ENCODE measurements at regions not wholly inside any gene's neighbourhood (a gene's known extent, or its start where the extent isn't known, plus 50 kb on each side); places are given as distances from the start of the nearest gene placed in this dataset.

DNA sequence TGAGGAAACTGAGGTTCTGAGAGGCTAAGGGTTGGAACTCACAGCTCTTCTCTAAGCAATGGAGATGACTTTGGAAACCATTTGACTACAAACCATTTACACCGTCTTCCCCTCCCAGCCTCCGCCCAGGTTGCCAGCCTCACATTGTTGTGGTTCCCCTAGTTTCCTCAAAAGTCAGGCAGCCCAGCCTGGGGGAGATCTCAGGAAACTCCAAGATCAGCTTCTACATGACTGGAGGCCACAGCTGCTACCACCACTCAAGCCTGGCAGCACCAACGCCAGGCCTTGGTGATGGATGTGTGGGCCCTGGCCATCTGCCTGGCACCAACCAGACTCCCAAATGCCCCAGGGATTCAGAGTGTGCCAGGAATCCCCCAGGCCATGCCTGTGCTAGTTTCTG is 207.9 kb downstream of the TSHZ3 start:
- Histone ChIP-seq H3K27ac (ENCODE audit: low read depth, low read length, severe bottlenecking) (no peak overlapping the region), H3K4me1 (ENCODE audit: control insufficient read depth, insufficient read depth, low read length, poor library complexity, severe bottlenecking) (peaks cover 16% of the 10 kb centered on the region), H3K36me3 (ENCODE audit: control insufficient read depth, insufficient read depth, low read length) (no peaks in the 10 kb centered on the region), H3K4me3 (ENCODE audit: extremely low read depth, insufficient read depth, low read length, poor library complexity, severe bottlenecking) (no peak overlapping the region), H3K9me3 (ENCODE audit: control insufficient read depth, low read length) (no peaks in the 10 kb centered on the region)
- 100% methylated on average over 1 to 3 of the region's 3 CpGs for WGBS, 2 experiments (ENCODE audit: insufficient coverage in 2 of 2)

DNA sequence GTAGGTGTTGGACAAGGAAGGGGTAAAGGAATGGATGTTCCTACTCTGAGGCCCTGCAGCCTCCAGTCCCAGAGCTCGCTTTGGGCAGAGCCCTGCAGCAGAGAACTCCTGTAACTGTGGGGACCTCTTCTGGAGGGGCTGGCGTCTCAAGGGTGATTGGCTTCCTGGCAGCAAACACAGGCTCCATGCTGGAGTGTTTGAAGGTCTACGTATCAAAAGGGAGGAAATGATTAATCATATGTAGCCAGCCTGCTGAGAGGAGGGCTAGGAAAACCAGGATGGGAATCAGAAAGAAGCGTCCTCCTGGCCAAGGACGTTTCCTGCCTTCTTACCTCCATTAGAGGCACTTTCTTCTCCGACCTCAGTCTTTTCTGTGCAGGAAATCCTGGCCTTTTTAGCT is 208.5 kb downstream of the TSHZ3 start:
- Histone ChIP-seq H3K4me3 (ENCODE audit: extremely low read depth, insufficient read depth, low read length, poor library complexity, severe bottlenecking) (no peak overlapping the region), H3K36me3 (ENCODE audit: control insufficient read depth, insufficient read depth, low read length) (no peaks in the 10 kb centered on the region), H3K27ac (ENCODE audit: low read depth, low read length, severe bottlenecking) (no peak overlapping the region), H3K9me3 (ENCODE audit: control insufficient read depth, low read length) (no peaks in the 10 kb centered on the region), H3K4me1 (ENCODE audit: control insufficient read depth, insufficient read depth, low read length, poor library complexity, severe bottlenecking) (peaks cover 16% of the 10 kb centered on the region)
- 82 to 90% methylated on average over 4 to 6 of the region's 6 CpGs for WGBS, 2 experiments (ENCODE audit: insufficient coverage in 2 of 2)

DNA sequence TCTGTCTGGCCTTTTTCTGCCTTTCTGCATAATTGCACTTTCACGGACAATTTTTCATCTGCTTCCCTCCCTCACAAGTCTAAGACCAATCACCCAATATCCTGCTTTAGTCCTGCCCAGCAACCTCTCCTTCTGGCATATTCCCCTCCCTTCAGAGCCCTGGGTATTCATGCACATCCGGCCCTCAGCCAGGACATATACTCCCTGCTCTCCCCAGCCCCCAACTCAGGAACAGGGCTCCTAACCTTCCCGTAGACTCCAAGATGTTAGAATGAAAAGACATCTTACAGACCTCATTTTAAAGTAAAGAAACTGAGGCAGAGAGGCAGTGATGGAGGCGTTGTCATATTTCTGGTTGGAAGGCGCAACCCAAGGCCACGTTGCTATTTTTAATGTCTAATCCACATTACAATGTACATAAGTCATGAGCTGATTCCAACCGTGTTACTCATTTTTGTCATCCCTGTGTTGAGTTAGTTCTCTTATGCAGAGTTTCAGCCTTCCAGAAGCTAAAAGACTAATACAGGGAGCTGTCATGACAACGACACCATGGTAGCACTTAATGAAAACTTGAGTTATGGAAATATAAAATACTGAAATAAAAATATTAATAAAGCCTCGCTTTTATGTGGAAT is 209.2 kb downstream of the TSHZ3 start:
- 93 to 94% methylated on average over 2 to 3 of the region's 9 CpGs for WGBS, 2 experiments (ENCODE audit: insufficient coverage in 2 of 2)
- no peak overlapping the region for H3K27ac ChIP-seq (ENCODE audit: low read depth, low read length, severe bottlenecking)

DNA sequence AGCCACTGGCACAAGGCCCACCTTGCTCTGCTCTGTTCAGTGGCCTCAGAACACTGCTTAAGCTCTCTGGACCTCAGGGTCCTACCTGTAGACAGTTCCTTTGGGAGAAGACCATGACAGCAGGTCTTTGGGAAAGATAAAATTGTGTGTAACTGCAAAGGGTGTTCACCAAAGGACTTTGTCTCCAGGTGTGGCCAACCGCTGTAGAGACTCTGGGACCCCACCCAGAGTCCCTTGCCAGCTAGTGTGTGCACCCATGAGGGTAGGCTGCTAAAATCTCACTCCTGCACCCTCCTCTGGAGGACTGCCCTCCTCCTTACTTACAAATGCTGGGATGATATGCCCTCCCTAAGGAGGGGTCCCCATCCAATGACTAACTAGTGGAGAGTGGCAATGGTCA is 211.2 kb downstream of the TSHZ3 start:
- Histone ChIP-seq H3K4me1 (ENCODE audit: control insufficient read depth, insufficient read depth, low read length, poor library complexity, severe bottlenecking) (peaks cover 16% of the 10 kb centered on the region), H3K36me3 (ENCODE audit: control insufficient read depth, insufficient read depth, low read length) (no peaks in the 10 kb centered on the region), H3K4me3 (ENCODE audit: extremely low read depth, insufficient read depth, low read length, poor library complexity, severe bottlenecking) (no peak overlapping the region), H3K27ac (ENCODE audit: low read depth, low read length, severe bottlenecking) (no peak overlapping the region), H3K9me3 (ENCODE audit: control insufficient read depth, low read length) (no peaks in the 10 kb centered on the region)
- 100% methylated on average over 1 of the region's 1 CpG; no CpG with 5 or more reads in 1 of the 2 experiments for WGBS, 2 experiments (ENCODE audit: insufficient coverage in 2 of 2)

More for the DNA sequence above, 209.2 kb downstream of the TSHZ3 start:
- H3K4me1 ChIP-seq (ENCODE audit: control insufficient read depth, insufficient read depth, low read length, poor library complexity, severe bottlenecking), result peaks cover 16% of the 10 kb centered on the region
- H3K4me3 ChIP-seq (ENCODE audit: extremely low read depth, insufficient read depth, low read length, poor library complexity, severe bottlenecking), result no peak overlapping the region
- no peaks in the 10 kb centered on the region for H3K9me3 ChIP-seq (ENCODE audit: control insufficient read depth, low read length)
- no peaks in the 10 kb centered on the region for H3K36me3 ChIP-seq (ENCODE audit: control insufficient read depth, insufficient read depth, low read length)

DNA sequence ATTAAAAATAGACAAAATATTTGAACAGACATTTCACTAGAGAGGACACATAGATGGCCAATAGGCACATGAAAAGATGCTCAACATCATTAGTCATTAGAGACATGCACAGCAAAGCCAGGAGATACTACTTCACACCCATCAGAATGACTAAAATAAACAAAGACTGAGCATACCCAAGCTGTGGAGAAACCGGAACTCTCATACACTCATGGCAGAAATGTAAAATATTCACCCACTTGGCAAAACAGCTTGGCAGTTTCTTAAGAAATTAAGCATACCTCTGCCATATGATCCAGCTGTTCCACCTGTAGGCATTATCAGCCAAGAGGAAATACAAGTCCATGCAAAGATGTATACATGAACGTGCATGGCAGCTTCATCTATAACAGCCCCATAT is 213.4 kb downstream of the TSHZ3 start:
- Histone ChIP-seq H3K27ac (ENCODE audit: low read depth, low read length, severe bottlenecking) (no peak overlapping the region), H3K4me1 (ENCODE audit: control insufficient read depth, insufficient read depth, low read length, poor library complexity, severe bottlenecking) (peaks cover 14% of the 10 kb centered on the region), H3K36me3 (ENCODE audit: control insufficient read depth, insufficient read depth, low read length) (no peaks in the 10 kb centered on the region), H3K9me3 (ENCODE audit: control insufficient read depth, low read length) (no peaks in the 10 kb centered on the region), H3K4me3 (ENCODE audit: extremely low read depth, insufficient read depth, low read length, poor library complexity, severe bottlenecking) (no peak overlapping the region)
- WGBS, 2 experiments (ENCODE audit: insufficient coverage in 2 of 2), result 85% methylated on average over 2 of the region's 2 CpGs; no CpG with 5 or more reads in 1 of the 2 experiments

DNA sequence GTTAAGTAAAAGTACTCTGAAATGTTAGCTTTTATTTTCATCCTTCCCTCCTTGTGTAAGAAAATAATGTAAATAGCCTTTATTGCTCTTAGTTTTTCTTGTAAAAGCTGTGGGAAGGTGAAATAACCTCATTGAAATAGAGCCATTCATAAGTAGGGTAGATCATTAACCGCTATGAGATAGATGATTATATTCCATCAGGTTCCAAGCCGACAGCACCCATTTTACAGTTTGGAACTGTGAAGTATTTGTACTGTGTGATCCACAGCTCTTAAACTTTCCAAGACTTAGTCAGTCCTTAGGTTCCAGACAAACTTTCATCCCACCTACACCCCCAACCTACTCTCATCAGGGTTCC is 216.5 kb downstream of the TSHZ3 start:
- H3K27ac ChIP-seq (ENCODE audit: low read depth, low read length, severe bottlenecking), result no peak overlapping the region
- 100% methylated on average over 1 to 2 of the region's 2 CpGs for WGBS, 2 experiments (ENCODE audit: insufficient coverage in 2 of 2)

DNA sequence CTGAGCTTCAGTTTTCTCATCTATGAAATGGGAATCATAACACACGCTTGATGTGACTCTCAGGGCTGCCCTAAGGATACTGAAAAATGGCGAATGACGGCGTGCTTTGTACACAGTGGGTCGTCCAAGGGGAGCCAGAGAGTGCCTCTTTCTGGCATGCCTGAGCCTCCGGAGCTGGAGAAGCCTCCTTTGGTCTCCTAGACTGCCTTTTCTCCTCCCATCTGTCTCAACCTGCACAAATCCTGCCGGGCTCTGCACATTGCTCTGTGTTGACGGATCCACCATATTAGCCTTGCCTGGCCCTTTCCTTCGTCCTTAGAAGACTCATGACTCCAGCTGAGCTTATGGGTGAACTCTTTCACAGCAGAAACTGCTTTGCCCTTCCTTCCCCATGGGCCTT is 220.9 kb downstream of the TSHZ3 start:
- WGBS, 2 experiments (ENCODE audit: insufficient coverage in 2 of 2), result 92 to 98% methylated on average over 8 of the region's 9 CpGs

More for the DNA sequence above, 216.5 kb downstream of the TSHZ3 start:
- Histone ChIP-seq H3K4me1 (ENCODE audit: control insufficient read depth, insufficient read depth, low read length, poor library complexity, severe bottlenecking) (peaks cover 7% of the 10 kb centered on the region), H3K9me3 (ENCODE audit: control insufficient read depth, low read length) (peaks cover 5% of the 10 kb centered on the region), H3K36me3 (ENCODE audit: control insufficient read depth, insufficient read depth, low read length) (no peaks in the 10 kb centered on the region), H3K4me3 (ENCODE audit: extremely low read depth, insufficient read depth, low read length, poor library complexity, severe bottlenecking) (no peak overlapping the region)

DNA sequence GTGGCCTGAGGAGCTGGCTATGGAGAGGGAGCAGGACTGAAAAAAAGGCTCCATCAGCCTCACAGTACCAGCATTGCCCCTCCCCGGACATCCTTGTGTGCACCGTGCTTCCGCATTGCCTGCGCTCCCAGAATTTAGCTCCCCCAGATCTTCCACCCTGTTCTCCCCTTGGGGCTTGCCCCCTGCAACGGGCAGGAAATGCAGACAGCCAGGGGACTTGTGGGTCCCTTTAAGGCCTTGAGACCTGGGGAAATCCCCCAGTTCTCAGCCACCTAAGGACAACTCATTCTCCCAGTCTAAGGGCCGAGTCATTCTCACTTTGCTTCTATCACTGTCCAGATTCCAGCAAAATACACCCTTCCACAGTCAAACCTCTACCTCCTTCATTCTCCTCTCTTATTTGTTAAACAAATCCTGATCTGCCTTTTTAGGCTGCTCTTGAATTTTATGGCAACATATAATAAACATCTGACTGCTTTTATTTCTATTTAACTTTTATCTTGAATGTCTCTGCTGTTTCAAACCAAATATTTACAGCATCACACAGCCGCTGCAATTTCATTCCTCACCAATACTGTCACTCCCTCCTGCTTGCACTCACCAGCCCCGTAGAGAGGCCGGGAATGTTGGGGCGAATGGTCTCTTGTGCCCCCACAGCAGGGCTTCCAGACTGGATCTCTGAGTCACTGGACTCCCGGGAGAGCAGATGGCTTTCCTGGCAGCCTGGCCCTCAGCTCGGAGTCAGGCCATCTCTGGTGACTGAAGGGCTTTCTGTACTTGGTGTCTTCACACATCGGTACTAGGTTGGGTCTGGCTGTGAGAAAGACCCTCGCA is 221.9 kb downstream of the TSHZ3 start:
- H3K36me3 ChIP-seq (ENCODE audit: control insufficient read depth, insufficient read depth, low read length), result no peaks in the 10 kb centered on the region
- WGBS, 2 experiments (ENCODE audit: insufficient coverage in 2 of 2), result 72 to 75% methylated on average over 9 to 12 of the region's 14 CpGs
- no peak overlapping the region for H3K4me3 ChIP-seq (ENCODE audit: extremely low read depth, insufficient read depth, low read length, poor library complexity, severe bottlenecking)
- H3K4me1 ChIP-seq (ENCODE audit: control insufficient read depth, insufficient read depth, low read length, poor library complexity, severe bottlenecking), result peaks cover 17% of the 10 kb centered on the region
- peaks cover 5% of the 10 kb centered on the region for H3K9me3 ChIP-seq (ENCODE audit: control insufficient read depth, low read length)
- peak overlapping the region; percentile 92 for H3K27ac ChIP-seq (ENCODE audit: low read depth, low read length, severe bottlenecking)

More for the DNA sequence above, 220.9 kb downstream of the TSHZ3 start:
- Histone ChIP-seq H3K36me3 (ENCODE audit: control insufficient read depth, insufficient read depth, low read length) (no peaks in the 10 kb centered on the region), H3K9me3 (ENCODE audit: control insufficient read depth, low read length) (peaks cover 5% of the 10 kb centered on the region), H3K27ac (ENCODE audit: low read depth, low read length, severe bottlenecking) (no peak overlapping the region), H3K4me1 (ENCODE audit: control insufficient read depth, insufficient read depth, low read length, poor library complexity, severe bottlenecking) (peaks cover 17% of the 10 kb centered on the region), H3K4me3 (ENCODE audit: extremely low read depth, insufficient read depth, low read length, poor library complexity, severe bottlenecking) (no peak overlapping the region)

DNA sequence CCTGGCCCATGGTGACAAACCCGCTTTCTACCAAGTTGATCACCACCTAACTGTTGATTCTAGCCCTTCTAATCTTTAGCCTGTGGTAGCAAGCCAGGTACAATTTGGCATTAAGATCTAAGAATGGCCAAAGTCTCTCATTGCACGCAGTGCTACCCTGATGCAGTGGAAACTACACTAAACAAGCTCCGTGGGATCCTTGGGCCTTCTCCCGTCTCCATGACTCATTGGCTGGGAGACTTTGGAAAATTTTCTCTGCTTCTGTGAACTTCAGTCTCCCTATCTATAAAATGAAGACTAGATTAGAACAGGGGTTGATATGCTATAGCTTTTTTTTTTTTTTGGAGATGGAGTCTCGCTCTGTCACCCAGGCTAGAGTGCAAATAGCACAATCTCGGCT is 223.0 kb downstream of the TSHZ3 start:
- peaks cover 5% of the 10 kb centered on the region for H3K9me3 ChIP-seq (ENCODE audit: control insufficient read depth, low read length)
- H3K4me3 ChIP-seq (ENCODE audit: extremely low read depth, insufficient read depth, low read length, poor library complexity, severe bottlenecking), result no peak overlapping the region
- no peak overlapping the region for H3K27ac ChIP-seq (ENCODE audit: low read depth, low read length, severe bottlenecking)
- H3K36me3 ChIP-seq (ENCODE audit: control insufficient read depth, insufficient read depth, low read length), result no peaks in the 10 kb centered on the region
- 88 to 100% methylated on average over 3 to 6 of the region's 6 CpGs for WGBS, 2 experiments (ENCODE audit: insufficient coverage in 2 of 2)
- peaks cover 17% of the 10 kb centered on the region for H3K4me1 ChIP-seq (ENCODE audit: control insufficient read depth, insufficient read depth, low read length, poor library complexity, severe bottlenecking)

DNA sequence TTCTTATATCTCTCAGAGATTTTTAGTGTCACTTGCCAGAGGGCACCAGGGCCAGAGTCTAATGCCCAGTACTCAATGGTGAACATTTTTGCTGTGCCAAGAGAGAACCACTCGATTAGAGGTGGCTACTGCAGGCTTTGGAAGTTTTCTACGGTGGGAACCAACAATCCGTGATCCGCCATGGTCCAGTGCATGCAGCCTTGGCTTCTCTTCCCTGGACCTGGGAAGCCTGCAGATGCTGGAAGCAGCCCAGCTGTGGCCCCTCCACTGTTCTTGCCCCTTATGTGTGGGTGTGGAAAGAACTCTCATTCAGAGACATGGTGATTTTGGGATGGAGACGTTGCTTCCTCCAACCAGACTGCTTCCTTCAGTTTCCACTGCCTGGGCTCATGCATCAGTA is 224.2 kb downstream of the TSHZ3 start:
- Histone ChIP-seq H3K9me3 (ENCODE audit: control insufficient read depth, low read length) (peaks cover 5% of the 10 kb centered on the region), H3K4me1 (ENCODE audit: control insufficient read depth, insufficient read depth, low read length, poor library complexity, severe bottlenecking) (peaks cover 17% of the 10 kb centered on the region), H3K4me3 (ENCODE audit: extremely low read depth, insufficient read depth, low read length, poor library complexity, severe bottlenecking) (no peak overlapping the region), H3K36me3 (ENCODE audit: control insufficient read depth, insufficient read depth, low read length) (no peaks in the 10 kb centered on the region), H3K27ac (ENCODE audit: low read depth, low read length, severe bottlenecking) (no peak overlapping the region)
- 87 to 97% methylated on average over 5 of the region's 5 CpGs for WGBS, 2 experiments (ENCODE audit: insufficient coverage in 2 of 2)

DNA sequence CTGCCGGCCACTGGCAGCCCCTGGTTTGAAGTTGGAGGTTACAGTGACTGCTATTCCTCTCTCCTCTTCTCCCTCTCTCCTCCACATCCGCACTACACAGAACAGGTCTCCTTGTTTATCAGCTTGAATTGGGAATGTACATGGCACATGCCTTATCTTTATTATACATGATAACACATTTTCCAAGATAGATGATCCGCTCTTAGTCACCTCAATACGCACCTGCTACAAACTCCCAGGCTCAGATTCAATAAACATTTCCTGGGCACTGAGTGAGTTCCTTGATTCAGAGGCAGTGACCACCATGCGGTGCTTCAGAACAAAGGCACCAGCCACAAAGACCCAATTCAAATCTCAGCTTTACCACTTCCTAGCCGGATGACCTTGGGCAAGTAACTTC is 227.7 kb downstream of the TSHZ3 start:
- H3K4me3 ChIP-seq (ENCODE audit: extremely low read depth, insufficient read depth, low read length, poor library complexity, severe bottlenecking), result no peak overlapping the region
- H3K9me3 ChIP-seq (ENCODE audit: control insufficient read depth, low read length), result no peaks in the 10 kb centered on the region
- no peaks in the 10 kb centered on the region for H3K36me3 ChIP-seq (ENCODE audit: control insufficient read depth, insufficient read depth, low read length)
- no peak overlapping the region for H3K27ac ChIP-seq (ENCODE audit: low read depth, low read length, severe bottlenecking)
- peaks cover 14% of the 10 kb centered on the region for H3K4me1 ChIP-seq (ENCODE audit: control insufficient read depth, insufficient read depth, low read length, poor library complexity, severe bottlenecking)
- 80 to 100% methylated on average over 2 to 3 of the region's 6 CpGs for WGBS, 2 experiments (ENCODE audit: insufficient coverage in 2 of 2)
